AG04450 (cell line): ENCODE measurements at regions not wholly inside any gene's neighbourhood (a gene's known extent, or its start where the extent isn't known, plus 50 kb on each side); places are given as distances from the start of the nearest gene placed in this dataset.

Source experiments
- CTCF ChIA-PET: fragments of 300-600, 350-600 bp; formaldehyde crosslinking; extraction: SDS; loops from one replicate; lab custom pipeline; 2022; ENCODE audit warnings: antibody characterized with exemption, inconsistent platforms; lab: Charles Lee
- POLR2A ChIA-PET: fragments of 350-600 bp; formaldehyde crosslinking; extraction: SDS; loops from one replicate; lab custom pipeline; 2021; ENCODE audit warnings: antibody characterized with exemption, inconsistent platforms; lab: Yijun Ruan, JAX
- DNase-seq: peaks from one replicate; pipeline ENCODE4 v3.0.0-alpha.2; 2011; ENCODE audit warnings: low read depth, low spot score
- H3K27ac ChIP-seq: one replicate; pipeline ENCODE4 v1.5.1; 2012; ENCODE audit warnings: low read depth, low read length, control low read depth
- H3K27me3 ChIP-seq: one replicate; pipeline ENCODE4 v1.6.0; 2012; ENCODE audit warnings: low read length; ENCODE audit not compliant: control insufficient read depth, insufficient read depth
- H3K4me3 ChIP-seq: 2 replicates; pipeline ENCODE4 v1.5.1; 2011; ENCODE audit warnings: mild to moderate bottlenecking, low read depth, low read length, control low read depth
- H3K9me3 ChIP-seq: 2 replicates; pipeline ENCODE4 v1.5.1; 2012; ENCODE audit warnings: low read length; ENCODE audit not compliant: control insufficient read depth, insufficient read depth
- TF ChIP-seq, protein P1 (sequence below): IDR thresholded peaks from 2 replicates; pipeline ENCODE4 v1.5.1; 2011; ENCODE audit warnings: low read depth, low read length, control low read depth, inconsistent platforms

GRCh38 chr21:16608209-16608830, 878.5 kb downstream of the USP25 start:
- Histone ChIP-seq H3K27ac (no peak overlapping the region), H3K27me3 (no peaks in the 10 kb centered on the region), H3K4me3 (no peak overlapping the region), H3K9me3 (no peaks in the 10 kb centered on the region)
- ChIA-PET CTCF (interaction anchor here (0.9 kb wide), 1 partner anchor 153 kb away, joined by 3 read pairs; no protein-coding TSS in a partner anchor), POLR2A (no interaction called here)
- TF ChIP-seq, protein P1, sequence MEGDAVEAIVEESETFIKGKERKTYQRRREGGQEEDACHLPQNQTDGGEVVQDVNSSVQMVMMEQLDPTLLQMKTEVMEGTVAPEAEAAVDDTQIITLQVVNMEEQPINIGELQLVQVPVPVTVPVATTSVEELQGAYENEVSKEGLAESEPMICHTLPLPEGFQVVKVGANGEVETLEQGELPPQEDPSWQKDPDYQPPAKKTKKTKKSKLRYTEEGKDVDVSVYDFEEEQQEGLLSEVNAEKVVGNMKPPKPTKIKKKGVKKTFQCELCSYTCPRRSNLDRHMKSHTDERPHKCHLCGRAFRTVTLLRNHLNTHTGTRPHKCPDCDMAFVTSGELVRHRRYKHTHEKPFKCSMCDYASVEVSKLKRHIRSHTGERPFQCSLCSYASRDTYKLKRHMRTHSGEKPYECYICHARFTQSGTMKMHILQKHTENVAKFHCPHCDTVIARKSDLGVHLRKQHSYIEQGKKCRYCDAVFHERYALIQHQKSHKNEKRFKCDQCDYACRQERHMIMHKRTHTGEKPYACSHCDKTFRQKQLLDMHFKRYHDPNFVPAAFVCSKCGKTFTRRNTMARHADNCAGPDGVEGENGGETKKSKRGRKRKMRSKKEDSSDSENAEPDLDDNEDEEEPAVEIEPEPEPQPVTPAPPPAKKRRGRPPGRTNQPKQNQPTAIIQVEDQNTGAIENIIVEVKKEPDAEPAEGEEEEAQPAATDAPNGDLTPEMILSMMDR: peak; percentile 35
- DNase-seq: no peak

GRCh38 chr21:16619281-16619680, 889.5 kb downstream of the USP25 start:
- ChIA-PET POLR2A (no interaction called here), CTCF (no interaction called here)
- Histone ChIP-seq H3K27me3 (no peaks in the 10 kb centered on the region), H3K9me3 (no peaks in the 10 kb centered on the region; the same call in 1 of the 2 replicates), H3K4me3 (no peak overlapping the region), H3K27ac (no peak overlapping the region)
- TF ChIP-seq, protein P1: no peak
- no peak for DNase-seq

DNA sequence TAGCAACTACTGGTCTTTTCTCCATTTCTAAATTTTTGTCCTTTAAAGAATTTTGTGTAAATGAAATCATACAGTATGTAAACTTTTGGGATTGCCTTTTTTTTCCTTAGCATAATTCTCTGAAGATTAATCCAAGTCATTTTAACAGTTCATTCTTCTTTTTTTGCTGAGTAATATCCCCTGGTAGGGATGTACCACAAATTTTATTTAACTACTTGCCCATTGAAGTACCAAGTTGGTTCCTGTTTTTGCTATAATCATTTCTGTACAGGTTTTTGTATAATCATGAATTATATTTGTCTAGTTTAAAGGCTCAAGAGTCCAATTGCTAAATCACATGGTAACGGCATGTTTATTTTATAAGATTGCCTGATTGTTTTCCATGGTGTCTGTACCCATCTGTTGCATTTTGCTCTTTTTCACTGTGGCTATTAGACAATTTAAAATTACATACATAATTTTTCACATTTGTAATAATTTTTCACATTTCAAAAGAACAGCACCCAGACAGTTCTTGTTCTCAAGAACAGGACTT, 891.1 kb downstream of the USP25 start:
- Histone ChIP-seq H3K27ac (no peak overlapping the region), H3K27me3 (no peaks in the 10 kb centered on the region)
- POLR2A ChIA-PET: no interaction called here

GRCh38 chr21:16624479-16625118, 888.2 kb upstream of the CXADR start:
- ChIA-PET POLR2A (no interaction called here), CTCF (no interaction called here)
- TF ChIP-seq, protein P1: no peak
- H3K9me3 ChIP-seq: no peaks in the 10 kb centered on the region
- no peaks in the 10 kb centered on the region for H3K27me3 ChIP-seq
- DNase-seq: no peak
- H3K4me3 ChIP-seq: no peak overlapping the region
- H3K27ac ChIP-seq: no peak overlapping the region

More for the DNA sequence above, 891.1 kb downstream of the USP25 start:
- Histone ChIP-seq H3K4me3 (no peak overlapping the region), H3K9me3 (no peaks in the 10 kb centered on the region; the same call in 1 of the 2 replicates)
- TF ChIP-seq, protein P1: no peak
- no peak for DNase-seq
- CTCF ChIA-PET: no interaction called here

DNA sequence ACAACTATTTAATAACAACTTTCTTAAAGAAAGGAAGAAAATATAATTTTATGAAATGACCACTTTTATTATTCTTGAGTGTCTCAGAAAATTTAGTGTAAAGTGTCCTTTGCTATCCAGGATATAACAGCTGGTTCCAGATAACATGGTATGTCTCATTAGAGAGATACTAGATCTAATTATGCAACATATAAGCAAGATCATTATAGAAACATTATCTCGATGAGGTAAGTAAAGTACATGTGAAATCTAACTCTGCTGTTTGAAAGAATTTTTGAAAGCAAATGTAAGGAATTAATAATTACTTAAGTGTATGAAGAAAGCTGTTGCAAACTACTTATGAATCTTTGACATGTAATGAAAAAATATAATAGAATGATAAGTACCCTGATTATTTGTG, 887.4 kb upstream of the CXADR start:
- ChIA-PET CTCF (no interaction called here), POLR2A (no interaction called here)
- H3K27me3 ChIP-seq: no peaks in the 10 kb centered on the region
- DNase-seq: no peak
- no peak overlapping the region for H3K27ac ChIP-seq
- TF ChIP-seq, protein P1: no peak
- no peaks in the 10 kb centered on the region for H3K9me3 ChIP-seq
- no peak overlapping the region for H3K4me3 ChIP-seq
